ENCODE measurements at regions not wholly inside any gene's neighbourhood (a gene's known extent, or its start where the extent isn't known, plus 50 kb on each side); places are given as distances from the start of the nearest gene placed in this dataset.
"Not testable (repeated sequence)": the region's sequence is repeated elsewhere in the genome, so short reads cannot be mapped to it uniquely, and the experiment has no call there.

- 61 to 65% methylated on average over 21 to 36 of the region's 69 CpGs for WGBS, 2 donors
- H3K27ac ChIP-seq; H3K4me3 ChIP-seq (replicated peaks in 1 of 3); intact Hi-C loops (cut with DNase I); H3K27me3 ChIP-seq; H3K36me3 ChIP-seq; H3K4me1 ChIP-seq; H3K9me3 ChIP-seq: not testable (repeated sequence)
- peak; percentile 4 to 15 for DNase-seq
Measured at GRCh38 chr17:34039759-34040555, 215.1 kb upstream of the CCL2 start.

DNA sequence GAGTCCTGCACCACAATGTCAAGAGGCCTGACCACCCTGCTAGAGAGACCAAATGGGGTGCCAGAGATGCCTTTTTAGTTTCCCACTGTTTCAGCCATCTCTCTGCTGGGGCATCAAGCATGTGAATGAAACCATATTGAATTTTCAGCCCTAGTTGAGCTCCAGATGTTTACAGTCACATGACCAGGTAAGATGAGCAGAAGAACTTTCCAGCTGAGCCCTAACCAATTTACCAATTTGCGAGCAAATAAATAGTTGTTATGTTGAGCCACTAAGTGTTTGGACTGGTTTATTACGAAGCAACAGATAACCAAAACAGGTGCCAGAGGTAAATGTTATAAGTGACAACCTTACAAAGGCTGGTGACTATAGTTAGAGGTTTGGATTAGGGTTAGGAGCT is 209.1 kb upstream of the CCL2 start:
- H3K27ac ChIP-seq = no peak overlapping the region
- H3K36me3 ChIP-seq = no peaks in the 10 kb centered on the region
- no peaks in the 10 kb centered on the region for H3K4me1 ChIP-seq
- no peak for DNase-seq
- no peaks in the 10 kb centered on the region for H3K27me3 ChIP-seq
- no peak for TF ChIP-seq POLR2A (IDR thresholded peaks at IDR 0.05)
- TF ChIP-seq, protein P1, sequence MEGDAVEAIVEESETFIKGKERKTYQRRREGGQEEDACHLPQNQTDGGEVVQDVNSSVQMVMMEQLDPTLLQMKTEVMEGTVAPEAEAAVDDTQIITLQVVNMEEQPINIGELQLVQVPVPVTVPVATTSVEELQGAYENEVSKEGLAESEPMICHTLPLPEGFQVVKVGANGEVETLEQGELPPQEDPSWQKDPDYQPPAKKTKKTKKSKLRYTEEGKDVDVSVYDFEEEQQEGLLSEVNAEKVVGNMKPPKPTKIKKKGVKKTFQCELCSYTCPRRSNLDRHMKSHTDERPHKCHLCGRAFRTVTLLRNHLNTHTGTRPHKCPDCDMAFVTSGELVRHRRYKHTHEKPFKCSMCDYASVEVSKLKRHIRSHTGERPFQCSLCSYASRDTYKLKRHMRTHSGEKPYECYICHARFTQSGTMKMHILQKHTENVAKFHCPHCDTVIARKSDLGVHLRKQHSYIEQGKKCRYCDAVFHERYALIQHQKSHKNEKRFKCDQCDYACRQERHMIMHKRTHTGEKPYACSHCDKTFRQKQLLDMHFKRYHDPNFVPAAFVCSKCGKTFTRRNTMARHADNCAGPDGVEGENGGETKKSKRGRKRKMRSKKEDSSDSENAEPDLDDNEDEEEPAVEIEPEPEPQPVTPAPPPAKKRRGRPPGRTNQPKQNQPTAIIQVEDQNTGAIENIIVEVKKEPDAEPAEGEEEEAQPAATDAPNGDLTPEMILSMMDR (IDR thresholded peaks at IDR 0.05) = no peak
- intact Hi-C loops (cut with DNase I) = no loop called here
- WGBS, 2 donors = 83 to 90% methylated on average over 2 of the region's 2 CpGs
- no peaks in the 10 kb centered on the region for H3K9me3 ChIP-seq
- no peak overlapping the region for H3K4me3 ChIP-seq (replicated peaks in 1 of 3)

DNA sequence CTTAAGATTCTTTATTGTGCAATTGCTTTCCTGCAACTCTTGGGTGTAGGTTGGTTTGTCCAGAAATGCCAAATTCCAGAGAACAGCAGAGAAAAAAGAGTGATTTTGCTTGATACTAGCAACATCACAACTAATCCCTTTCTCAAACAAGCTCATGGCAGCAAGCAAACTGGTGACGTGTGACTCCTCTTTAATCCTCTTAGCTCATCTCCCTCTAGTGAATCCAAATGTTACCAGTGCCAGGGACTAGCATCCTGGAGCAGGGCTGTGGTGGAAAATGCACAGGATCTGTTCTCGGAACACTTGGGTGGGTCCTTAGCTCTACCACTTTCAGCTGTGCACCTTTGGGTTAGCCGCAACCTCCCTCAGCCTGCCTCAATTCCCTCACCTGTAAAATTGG is 204.0 kb upstream of the CCL2 start:
- Histone ChIP-seq H3K27ac (no peak overlapping the region), H3K27me3 (no peaks in the 10 kb centered on the region), H3K9me3 (no peaks in the 10 kb centered on the region), H3K4me1 (no peaks in the 10 kb centered on the region), H3K36me3 (no peaks in the 10 kb centered on the region), H3K4me3 (replicated peaks in 1 of 3) (no peak overlapping the region)
- intact Hi-C loops (cut with DNase I) = no loop called here
- 56 to 64% methylated on average over 3 of the region's 3 CpGs for WGBS, 2 donors
- TF ChIP-seq, protein P1 (IDR thresholded peaks at IDR 0.05) = no peak
- no peak for TF ChIP-seq POLR2A (IDR thresholded peaks at IDR 0.05)
- DNase-seq = no peak

DNA sequence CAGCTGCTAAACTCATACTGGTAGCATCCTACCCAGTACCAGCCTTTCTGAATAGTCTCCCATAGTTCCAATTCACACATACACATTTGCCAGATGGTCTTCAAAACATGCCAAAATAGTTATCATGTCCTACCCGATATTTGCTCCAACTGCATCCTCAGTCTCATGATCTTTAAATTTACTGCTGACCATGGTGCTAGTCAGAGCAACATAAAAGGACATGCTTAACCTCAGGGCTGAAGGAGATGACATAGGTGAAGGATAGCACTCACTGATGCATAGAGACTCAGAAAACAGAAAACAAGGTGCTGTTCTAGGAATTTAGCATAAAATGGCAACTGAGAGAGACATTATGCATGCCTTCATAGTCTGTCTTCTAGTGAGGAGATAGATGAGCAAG is 200.6 kb upstream of the CCL2 start:
- intact Hi-C loops (cut with DNase I) = no loop called here
- Histone ChIP-seq H3K27ac (no peak overlapping the region), H3K4me3 (replicated peaks in 1 of 3) (no peak overlapping the region), H3K27me3 (no peaks in the 10 kb centered on the region), H3K36me3 (no peaks in the 10 kb centered on the region), H3K4me1 (no peaks in the 10 kb centered on the region), H3K9me3 (no peaks in the 10 kb centered on the region)
- no peak for DNase-seq
- TF ChIP-seq, protein P1 (IDR thresholded peaks at IDR 0.05) = no peak
- TF ChIP-seq POLR2A (IDR thresholded peaks at IDR 0.05) = no peak
- 73 to 83% methylated on average over 1 of the region's 1 CpG for WGBS, 2 donors

DNA sequence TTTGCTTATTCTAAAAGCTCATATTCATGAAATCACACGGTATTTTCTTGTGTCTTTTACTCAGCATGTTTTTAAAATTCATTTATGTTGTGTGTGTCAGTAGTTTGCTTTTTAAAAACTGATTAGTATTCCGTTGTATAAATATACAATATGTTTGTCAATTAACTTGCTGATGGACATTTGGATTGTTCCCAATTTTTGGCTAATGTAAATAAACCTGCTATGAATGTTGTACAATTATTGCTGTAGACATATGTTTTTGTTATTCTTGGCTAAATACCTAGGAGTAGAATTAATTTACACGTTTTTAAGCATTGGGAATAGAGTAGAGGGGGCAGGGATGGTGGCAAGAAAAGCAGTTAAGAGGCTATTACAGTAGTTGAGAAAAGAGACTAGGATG is 199.5 kb upstream of the CCL2 start:
- no peak overlapping the region for H3K27ac ChIP-seq
- H3K4me1 ChIP-seq = no peaks in the 10 kb centered on the region
- DNase-seq = no peak
- no peak for TF ChIP-seq POLR2A (IDR thresholded peaks at IDR 0.05)
- TF ChIP-seq, protein P1 (IDR thresholded peaks at IDR 0.05) = no peak
- no peaks in the 10 kb centered on the region for H3K36me3 ChIP-seq
- 55% methylated on average over 3 of the region's 3 CpGs for WGBS, 2 donors
- no peaks in the 10 kb centered on the region for H3K9me3 ChIP-seq
- H3K27me3 ChIP-seq = no peaks in the 10 kb centered on the region
- intact Hi-C loops (cut with DNase I) = no loop called here
- H3K4me3 ChIP-seq (replicated peaks in 1 of 3) = no peak overlapping the region
